GM10248 (cell line): ENCODE measurements at regions not wholly inside any gene's neighbourhood (a gene's known extent, or its start where the extent isn't known, plus 50 kb on each side); places are given as distances from the start of the nearest gene placed in this dataset.

Experiments
- CTCF ChIA-PET: fragments of 300-600 bp; sonication (Branson Sonifier 250); formaldehyde crosslinking; extraction: SDS; loops from one replicate; lab custom pipeline; 2021; ENCODE audit warnings: antibody characterized with exemption; lab: Yijun Ruan, JAX
- POLR2A ChIA-PET: fragments of 350-650 bp; sonication (Branson Sonifier 250); formaldehyde crosslinking; extraction: SDS; loops from one replicate; lab custom pipeline; 2020; ENCODE audit warnings: antibody characterized with exemption; lab: Yijun Ruan, JAX
- DNase-seq: peaks from one replicate; pipeline ENCODE4 v3.0.0; 2012; ENCODE audit errors: extremely low spot score
- CTCF ChIP-seq: IDR thresholded peaks from 2 replicates; pipeline ENCODE4 v1.5.1; 2012; ENCODE audit warnings: mild to moderate bottlenecking, low read depth; ENCODE audit errors: extremely low read depth, missing control alignments, control extremely low read depth

- ChIA-PET CTCF (no interaction called here), POLR2A (no interaction called here)
- TF ChIP-seq CTCF = no peak
- DNase-seq = no peak
Measured at GRCh38 chr5:39750661-39751060, 325.9 kb upstream of the DAB2 start.

GRCh38 chr5:39742916-39743315, 318.1 kb upstream of the DAB2 start:
- DNase-seq = no peak
- CTCF ChIA-PET = no interaction called here
- TF ChIP-seq CTCF = no peak
- POLR2A ChIA-PET = no interaction called here

GRCh38 chr5:39740404-39740803, 315.6 kb upstream of the DAB2 start:
- DNase-seq = no peak
- ChIA-PET CTCF (no interaction called here), POLR2A (no interaction called here)
- TF ChIP-seq CTCF = no peak

- CTCF ChIA-PET = no interaction called here
- POLR2A ChIA-PET = no interaction called here
- TF ChIP-seq CTCF = no peak
- DNase-seq = no peak
Measured at GRCh38 chr5:39732166-39732565, 307.4 kb upstream of the DAB2 start.

- no peak for TF ChIP-seq CTCF
- POLR2A ChIA-PET = no interaction called here
- CTCF ChIA-PET = interaction anchor here (1.1 kb wide), 1 partner anchor 9 kb away, joined by 3 read pairs; no protein-coding TSS in a partner anchor
- no peak for DNase-seq
Measured at GRCh38 chr5:39730699-39731098, 305.9 kb upstream of the DAB2 start.

- no peak for TF ChIP-seq CTCF
- DNase-seq = no peak
- ChIA-PET CTCF (no interaction called here), POLR2A (no interaction called here)
Measured at GRCh38 chr5:39730006-39730405, 305.2 kb upstream of the DAB2 start.

GRCh38 chr5:39726467-39726866, 301.7 kb upstream of the DAB2 start:
- POLR2A ChIA-PET = no interaction called here
- CTCF ChIA-PET = no interaction called here
- no peak for DNase-seq
- no peak for TF ChIP-seq CTCF
